Jurkat, Clone E6-1 (cell line): ENCODE measurements at regions not wholly inside any gene's neighbourhood (a gene's known extent, or its start where the extent isn't known, plus 50 kb on each side); places are given as distances from the start of the nearest gene placed in this dataset.
"Not testable (repeated sequence)": the region's sequence is repeated elsewhere in the genome, so short reads cannot be mapped to it uniquely, and the experiment has no call there.

Experiments
- DNase-seq: peaks from one replicate; pipeline ENCODE4 v3.0.0-alpha.2; 2011; ENCODE audit warnings: low read depth, low spot score
- H3K4me3 ChIP-seq: 2 replicates; pipeline ENCODE4 v1.5.1; 2011; ENCODE audit warnings: mild to moderate bottlenecking, low read length, control low read depth, moderate library complexity

- DNase-seq, result no peak
- no peak overlapping the region for H3K4me3 ChIP-seq
These were observed 104.1 kb downstream of the IL12A start for GRCh38 chr3:160092760-160093159.

- DNase-seq, result no peak
- H3K4me3 ChIP-seq, result no peak overlapping the region
These were observed 105.9 kb downstream of the IL12A start for GRCh38 chr3:160094562-160094961.

- no peak overlapping the region for H3K4me3 ChIP-seq
- no peak for DNase-seq
These were observed 108.8 kb downstream of the IL12A start for GRCh38 chr3:160097478-160097877.

GRCh38 chr3:160098261-160098908 lies 109.8 kb downstream of the IL12A start:
- no peak for DNase-seq
- no peak overlapping the region for H3K4me3 ChIP-seq

GRCh38 chr3:160098926-160099626 lies 110.4 kb downstream of the IL12A start:
- H3K4me3 ChIP-seq, result no peak overlapping the region
- DNase-seq, result no peak

- no peak overlapping the region for H3K4me3 ChIP-seq
- no peak for DNase-seq
These were observed 111.2 kb downstream of the IL12A start for GRCh38 chr3:160099834-160100233.

- no peak for DNase-seq
- H3K4me3 ChIP-seq, result no peak overlapping the region
These were observed 112.0 kb downstream of the IL12A start for GRCh38 chr3:160100610-160101009.

- not testable (repeated sequence) for H3K4me3 ChIP-seq, DNase-seq
These were observed 113.4 kb downstream of the IL12A start for GRCh38 chr3:160102001-160102400.

GRCh38 chr3:160103397-160103796 lies 114.8 kb downstream of the IL12A start:
- no peak overlapping the region for H3K4me3 ChIP-seq
- DNase-seq, result no peak

- DNase-seq, result no peak
- no peak overlapping the region for H3K4me3 ChIP-seq
These were observed 117.4 kb downstream of the IL12A start for GRCh38 chr3:160105907-160106584.

- DNase-seq, result no peak
- H3K4me3 ChIP-seq, result no peak overlapping the region
These were observed 118.0 kb upstream of the C3orf80 start for GRCh38 chr3:160106905-160107861.

- DNase-seq, result no peak
- no peak overlapping the region for H3K4me3 ChIP-seq
These were observed 116.9 kb upstream of the C3orf80 start for GRCh38 chr3:160108362-160108761.

GRCh38 chr3:160112481-160112880 lies 112.7 kb upstream of the C3orf80 start:
- H3K4me3 ChIP-seq, result no peak overlapping the region
- DNase-seq, result no peak

- no peak overlapping the region for H3K4me3 ChIP-seq
- no peak for DNase-seq
These were observed 112.2 kb upstream of the C3orf80 start for GRCh38 chr3:160112996-160113395.

GRCh38 chr3:160114355-160114995 lies 110.7 kb upstream of the C3orf80 start:
- no peak for DNase-seq
- H3K4me3 ChIP-seq, result no peak overlapping the region

- no peak for DNase-seq
- H3K4me3 ChIP-seq, result no peak overlapping the region
These were observed 109.8 kb upstream of the C3orf80 start for GRCh38 chr3:160115387-160115786.

- no peak overlapping the region for H3K4me3 ChIP-seq
- DNase-seq, result no peak
These were observed 101.0 kb upstream of the C3orf80 start for GRCh38 chr3:160124224-160124623.

GRCh38 chr3:160125258-160125657 lies 100.0 kb upstream of the C3orf80 start:
- no peak for DNase-seq
- no peak overlapping the region for H3K4me3 ChIP-seq

- H3K4me3 ChIP-seq, result no peak overlapping the region
These were observed 99.2 kb upstream of the C3orf80 start for GRCh38 chr3:160126051-160126450.

More at GRCh38 chr3:160126051-160126450, 99.2 kb upstream of the C3orf80 start:
- no peak for DNase-seq
